RPMI8226 (cell line): ENCODE measurements at regions not wholly inside any gene's neighbourhood (a gene's known extent, or its start where the extent isn't known, plus 50 kb on each side); places are given as distances from the start of the nearest gene placed in this dataset.
"Not testable (repeated sequence)": the region's sequence is repeated elsewhere in the genome, so short reads cannot be mapped to it uniquely, and the experiment has no call there.

Experiments used
- DNase-seq: peaks from one replicate; pipeline ENCODE4 v3.0.0-alpha.2; 2015

GRCh38 chr3:90087703-90088102 lies 980.3 kb downstream of the EPHA3 start:
- no peak for DNase-seq

- peak; percentile 36 for DNase-seq
Measured at GRCh38 chr3:90091549-90091948, 984.1 kb downstream of the EPHA3 start.

GRCh38 chr3:90092994-90093393 lies 985.6 kb downstream of the EPHA3 start:
- DNase-seq, result peak; percentile 11

GRCh38 chr3:90095811-90096210 lies 988.4 kb downstream of the EPHA3 start:
- no peak for DNase-seq

- no peak for DNase-seq
Measured at GRCh38 chr3:90099493-90099892, 992.1 kb downstream of the EPHA3 start.

- DNase-seq, result no peak
Measured at GRCh38 chr3:90102146-90102545, 994.7 kb downstream of the EPHA3 start.

- DNase-seq, result no peak
Measured at GRCh38 chr3:90121326-90121725, 1013.9 kb downstream of the EPHA3 start.

- DNase-seq, result no peak
Measured at GRCh38 chr3:90128391-90128790, 1021.0 kb downstream of the EPHA3 start.

- no peak for DNase-seq
Measured at GRCh38 chr3:90129730-90130129, 1022.3 kb downstream of the EPHA3 start.

- no peak for DNase-seq
Measured at GRCh38 chr3:90132197-90132596, 1024.8 kb downstream of the EPHA3 start.

GRCh38 chr3:90134090-90134489 lies 1026.7 kb downstream of the EPHA3 start:
- DNase-seq, result no peak

- DNase-seq, result no peak
Measured at GRCh38 chr3:90136456-90137191, 1029.2 kb downstream of the EPHA3 start.

- DNase-seq, result peak; percentile 8
Measured at GRCh38 chr3:90145094-90145860, 1037.9 kb downstream of the EPHA3 start.

GRCh38 chr3:90180096-90180495 lies 1072.7 kb downstream of the EPHA3 start:
- no peak for DNase-seq

GRCh38 chr3:90180543-90180942 lies 1073.1 kb downstream of the EPHA3 start:
- no peak for DNase-seq

- DNase-seq, result peak; percentile 2
Measured at GRCh38 chr3:90182291-90182976, 1075.0 kb downstream of the EPHA3 start.

- DNase-seq, result no peak
Measured at GRCh38 chr3:90184861-90185260, 1077.4 kb downstream of the EPHA3 start.

- DNase-seq, result not testable (repeated sequence)
Measured at GRCh38 chr3:90197383-90197782, 1090.0 kb downstream of the EPHA3 start.

- DNase-seq, result not testable (repeated sequence)
Measured at GRCh38 chr3:90202931-90203330, 1095.5 kb downstream of the EPHA3 start.

GRCh38 chr3:90206482-90206881 lies 1099.1 kb downstream of the EPHA3 start:
- not testable (repeated sequence) for DNase-seq

GRCh38 chr3:90207353-90208097 lies 1100.1 kb downstream of the EPHA3 start:
- DNase-seq, result not testable (repeated sequence)

- no peak for DNase-seq
Measured at GRCh38 chr3:90221900-90222299, 1114.5 kb downstream of the EPHA3 start.

GRCh38 chr3:90241481-90241880 lies 1134.1 kb downstream of the EPHA3 start:
- DNase-seq, result no peak
